Neutrophil (primary cell): ENCODE measurements at regions not wholly inside any gene's neighbourhood (a gene's known extent, or its start where the extent isn't known, plus 50 kb on each side); places are given as distances from the start of the nearest gene placed in this dataset.

Experiments
- H3K27ac ChIP-seq: fragments of 200-600 bp; sonication (generic); 2 replicates; pipeline ENCODE4 v1.5.1; 2016; ENCODE audit warnings: mild to moderate bottlenecking, moderate library complexity
- H3K27me3 ChIP-seq: fragments of 200-600 bp; sonication (generic); 2 replicates; pipeline ENCODE4 v1.6.0; 2016; ENCODE audit warnings: mild to moderate bottlenecking
- H3K36me3 ChIP-seq: fragments of 200-600 bp; sonication (generic); 2 replicates; pipeline ENCODE4 v1.5.1; 2017
- H3K4me1 ChIP-seq, 2 experiments: fragments of 200-600 bp in 1 of 2; sonication (generic) in 1 of 2; 1 replicate in 1 of 2; 2 replicates in 1 of 2; pipeline versions ENCODE4 v1.5.1 to v1.6.1; 2013 to 2016; ENCODE audit warnings: low read depth in 1 of 2, low read length in 1 of 2, mild to moderate bottlenecking in 1 of 2, moderate library complexity in 1 of 2; ENCODE audit not compliant: control insufficient read depth in 1 of 2, insufficient read depth in 1 of 2
- H3K4me3 ChIP-seq, 2 experiments: fragments of 200-600 bp in 1 of 2; sonication (generic) in 1 of 2; 1 replicate in 1 of 2; 2 replicates in 1 of 2; pipeline ENCODE4 v1.5.1; 2013 to 2016; ENCODE audit warnings: low read depth in 1 of 2, low read length in 1 of 2, mild to moderate bottlenecking in 1 of 2, moderate library complexity in 1 of 2
- H3K9me3 ChIP-seq: fragments of 200-600 bp; sonication (generic); 2 replicates; pipeline ENCODE4 v1.5.1; 2016
- CTCF ChIP-seq: fragments of 200-600 bp; sonication (generic); IDR thresholded peaks from 2 replicates; pipeline ENCODE4 v1.5.1; 2016; ENCODE audit warnings: antibody characterized with exemption

GRCh38 chrX:39836802-39837420 is 260.8 kb downstream of the BCOR start:
- H3K27me3 ChIP-seq = no peaks in the 10 kb centered on the region
- H3K9me3 ChIP-seq = no peaks in the 10 kb centered on the region
- no peaks in the 10 kb centered on the region for H3K36me3 ChIP-seq
- no peak for TF ChIP-seq CTCF
- H3K4me1 ChIP-seq = peaks cover 5 to 10% of the 10 kb centered on the region in 2 experiments
- H3K27ac ChIP-seq = no peak overlapping the region
- no peak overlapping the region for H3K4me3 ChIP-seq

- no peaks in the 10 kb centered on the region for H3K36me3 ChIP-seq
- no peaks in the 10 kb centered on the region for H3K27me3 ChIP-seq
- no peak overlapping the region for H3K27ac ChIP-seq
- TF ChIP-seq CTCF = no peak
- H3K9me3 ChIP-seq = no peaks in the 10 kb centered on the region
- H3K4me3 ChIP-seq = no peak overlapping the region
- peaks cover 5 to 10% of the 10 kb centered on the region in 2 experiments for H3K4me1 ChIP-seq
Measured at GRCh38 chrX:39837688-39838087, 260.1 kb downstream of the BCOR start.

GRCh38 chrX:39839371-39839770 is 258.4 kb downstream of the BCOR start:
- no peaks in the 10 kb centered on the region for H3K27me3 ChIP-seq
- TF ChIP-seq CTCF = no peak
- peaks cover 5 to 14% of the 10 kb centered on the region in 2 experiments for H3K4me1 ChIP-seq
- H3K4me3 ChIP-seq = no peak overlapping the region
- no peaks in the 10 kb centered on the region for H3K9me3 ChIP-seq
- no peaks in the 10 kb centered on the region for H3K36me3 ChIP-seq
- H3K27ac ChIP-seq = no peak overlapping the region

GRCh38 chrX:39840133-39840532 is 257.6 kb downstream of the BCOR start:
- Histone ChIP-seq H3K4me1 (peaks cover 9 to 21% of the 10 kb centered on the region in 2 experiments), H3K27ac (no peak overlapping the region), H3K27me3 (no peaks in the 10 kb centered on the region), H3K36me3 (no peaks in the 10 kb centered on the region), H3K4me3 (no peak overlapping the region), H3K9me3 (no peaks in the 10 kb centered on the region)
- TF ChIP-seq CTCF = no peak

- Histone ChIP-seq H3K27me3 (no peaks in the 10 kb centered on the region), H3K27ac (no peak overlapping the region), H3K4me3 (no peak overlapping the region), H3K9me3 (no peaks in the 10 kb centered on the region), H3K4me1 (peaks cover 14 to 26% of the 10 kb centered on the region in 2 experiments), H3K36me3 (no peaks in the 10 kb centered on the region)
- no peak for TF ChIP-seq CTCF
Measured at GRCh38 chrX:39840581-39841093, 257.1 kb downstream of the BCOR start.
